Caki2 (cell line): ENCODE measurements at regions not wholly inside any gene's neighbourhood (a gene's known extent, or its start where the extent isn't known, plus 50 kb on each side); places are given as distances from the start of the nearest gene placed in this dataset.

Experiments
- DNase-seq: peaks from one replicate; pipeline ENCODE4 v3.0.0-alpha.2; 2015; ENCODE audit warnings: low read depth
- in situ Hi-C: cut with HindIII; loops from 2 replicates; pipeline ENCODE4 v1.10.0; 2016; ENCODE audit warnings: low sequenced_read_pairs, low pct_unique_long_range_greater_than_20kb, mixed read lengths

GRCh38 chr10:78691301-78692030, 377.3 kb upstream of the ZMIZ1 start:
- DNase-seq, result no peak
- in situ Hi-C loops, result no loop called here

- in situ Hi-C loops, result no loop called here
- DNase-seq, result no peak
Observed at GRCh38 chr10:78692071-78692470, 376.7 kb upstream of the ZMIZ1 start.

- in situ Hi-C loops, result no loop called here
- no peak for DNase-seq
Observed at GRCh38 chr10:78695846-78696245, 372.9 kb upstream of the ZMIZ1 start.

- in situ Hi-C loops, result no loop called here
- no peak for DNase-seq
Observed at GRCh38 chr10:78696791-78697395, 371.9 kb upstream of the ZMIZ1 start.

- in situ Hi-C loops, result no loop called here
- DNase-seq, result no peak
Observed at GRCh38 chr10:78699971-78700370, 368.8 kb upstream of the ZMIZ1 start.

DNA sequence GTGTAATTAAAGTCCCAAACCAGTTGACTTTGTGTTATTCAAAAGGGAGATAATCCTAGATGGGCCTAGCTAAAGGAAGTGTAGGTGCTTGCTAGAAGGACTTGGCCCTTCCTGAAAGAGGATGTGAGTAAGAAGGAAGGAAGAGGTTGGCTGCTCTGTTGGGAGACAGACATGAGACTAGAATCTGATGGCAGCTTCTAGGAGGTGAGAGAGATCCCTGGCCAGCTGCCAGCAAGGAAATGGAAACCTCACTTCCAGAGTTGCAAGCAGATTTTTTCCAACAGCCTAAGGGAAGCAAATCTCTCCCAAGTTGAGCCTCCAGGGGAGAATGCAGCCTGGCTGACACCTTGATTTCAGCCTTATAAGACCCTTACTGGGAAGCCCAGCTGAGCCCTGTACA, 368.4 kb upstream of the ZMIZ1 start:
- DNase-seq, result no peak
- in situ Hi-C loops, result no loop called here

DNA sequence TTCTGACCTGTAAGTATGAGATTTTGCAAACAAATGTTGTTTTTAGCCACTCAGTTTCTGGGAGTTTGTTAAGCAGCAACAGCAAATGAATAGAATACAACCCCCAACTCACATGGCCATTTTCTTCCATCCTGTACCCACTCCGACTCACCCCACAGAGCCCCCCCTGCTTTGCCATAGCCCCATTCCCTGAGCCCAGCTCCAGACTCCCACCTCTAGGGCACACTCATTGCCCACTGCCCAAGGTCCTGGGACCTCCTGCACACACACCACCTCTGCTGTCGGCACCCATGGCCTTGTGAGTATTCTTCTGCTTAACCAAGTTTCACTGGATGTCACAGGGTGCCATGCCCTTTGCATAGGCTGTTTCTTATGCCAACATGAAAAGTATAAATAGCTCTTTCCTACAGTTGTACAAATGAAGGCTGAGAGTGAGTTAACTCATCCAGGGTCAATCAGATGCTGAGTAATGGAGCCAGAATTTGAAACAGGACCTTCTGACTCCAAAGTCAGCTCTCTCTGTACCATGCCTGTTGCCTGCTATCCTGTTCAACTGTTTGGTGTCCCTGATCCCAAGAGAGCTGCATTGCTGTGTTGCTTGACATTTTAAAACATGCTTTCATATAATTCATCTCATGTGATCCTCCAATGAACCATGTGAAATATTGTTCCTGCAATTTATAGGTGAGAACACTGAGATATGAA, 367.8 kb upstream of the ZMIZ1 start:
- in situ Hi-C loops, result no loop called here
- DNase-seq, result no peak

- in situ Hi-C loops, result no loop called here
- DNase-seq, result no peak
Observed at GRCh38 chr10:78702186-78702585, 366.6 kb upstream of the ZMIZ1 start.

- DNase-seq, result no peak
- in situ Hi-C loops, result no loop called here
Observed at GRCh38 chr10:78702876-78703275, 365.9 kb upstream of the ZMIZ1 start.

DNA sequence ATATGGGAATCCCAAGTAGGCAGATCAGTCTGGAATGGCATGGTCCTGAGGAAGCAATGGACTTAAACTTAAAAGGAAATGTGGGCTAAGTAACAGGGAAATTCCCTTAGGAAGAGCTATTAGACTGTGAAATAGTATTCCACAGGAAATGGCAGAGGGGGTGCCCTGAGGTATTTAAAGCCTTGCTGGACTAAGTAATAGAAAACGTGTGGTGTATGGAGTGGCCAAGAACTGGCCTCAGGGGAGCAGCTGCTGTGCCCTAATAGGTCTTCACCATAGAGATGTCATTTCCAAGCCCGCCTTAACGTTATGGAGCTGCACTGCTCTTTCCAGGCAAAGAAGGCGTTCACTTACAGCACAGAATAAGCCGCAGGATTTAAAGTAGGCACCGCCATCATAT, 365.2 kb upstream of the ZMIZ1 start:
- DNase-seq, result no peak
- in situ Hi-C loops, result no loop called here

DNA sequence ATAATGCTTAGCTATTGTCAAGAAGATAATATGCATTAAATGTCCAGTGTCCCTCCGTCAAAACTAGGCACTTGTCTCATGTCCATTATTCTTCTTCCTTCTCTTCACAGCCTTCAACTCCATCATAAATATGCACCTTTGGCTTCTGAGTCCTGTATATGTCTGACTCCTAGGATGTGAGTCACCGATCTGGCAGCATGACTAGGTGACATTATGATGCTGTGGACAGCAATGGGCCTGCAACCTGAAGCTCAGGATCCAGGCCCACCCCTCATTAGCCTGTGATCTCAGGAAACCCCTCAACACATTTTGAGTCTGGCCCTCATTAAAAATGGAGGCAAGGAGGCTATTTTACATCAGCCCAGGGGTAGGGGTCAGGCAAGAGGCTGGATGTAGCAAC, 362.5 kb upstream of the ZMIZ1 start:
- in situ Hi-C loops, result no loop called here
- DNase-seq, result peak; percentile 34

GRCh38 chr10:78706726-78707540, 361.8 kb upstream of the ZMIZ1 start:
- in situ Hi-C loops, result no loop called here

DNA sequence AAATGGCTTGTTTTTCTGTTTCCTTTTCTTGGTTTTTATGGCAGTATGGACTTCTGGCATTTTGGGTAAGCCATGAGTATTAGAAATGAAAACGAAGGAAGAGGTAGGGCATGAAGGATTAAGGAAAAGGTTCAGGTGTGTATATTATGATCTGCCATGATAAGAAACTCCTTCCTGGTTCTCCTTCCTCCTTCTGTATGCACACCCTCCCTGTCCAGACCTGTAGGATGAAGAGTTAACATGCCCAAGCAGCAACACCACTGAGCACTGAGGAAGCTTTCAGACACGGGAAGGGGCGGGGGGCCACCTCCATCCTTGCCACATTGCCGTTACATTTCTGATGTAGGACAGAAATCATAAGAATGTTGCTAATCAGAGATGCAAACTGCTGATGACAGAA, 361.0 kb upstream of the ZMIZ1 start:
- in situ Hi-C loops, result no loop called here

More at GRCh38 chr10:78706726-78707540, 361.8 kb upstream of the ZMIZ1 start:
- DNase-seq, result no peak

DNA sequence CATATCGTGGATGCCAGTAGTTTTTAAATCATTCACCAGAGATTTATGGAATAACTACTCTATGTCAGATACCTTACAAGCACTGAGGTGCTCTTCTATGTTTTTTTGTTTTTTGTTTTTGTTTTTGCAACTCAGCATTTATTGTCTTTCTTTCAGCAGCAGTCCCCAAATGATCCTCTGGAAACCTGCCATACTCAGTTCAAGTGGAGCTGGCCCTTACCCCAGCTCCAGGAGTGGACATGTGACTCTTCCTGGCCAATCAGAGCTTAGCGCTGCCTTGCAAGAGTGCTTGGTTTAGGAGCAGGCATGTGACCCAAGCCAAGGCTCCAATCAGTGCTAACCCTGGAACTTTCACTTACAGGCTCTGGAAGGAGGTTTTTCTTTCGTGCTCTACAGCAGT, 356.6 kb upstream of the ZMIZ1 start:
- in situ Hi-C loops, result no loop called here
- DNase-seq, result no peak

More for the DNA sequence above, 361.0 kb upstream of the ZMIZ1 start:
- DNase-seq, result no peak

DNA sequence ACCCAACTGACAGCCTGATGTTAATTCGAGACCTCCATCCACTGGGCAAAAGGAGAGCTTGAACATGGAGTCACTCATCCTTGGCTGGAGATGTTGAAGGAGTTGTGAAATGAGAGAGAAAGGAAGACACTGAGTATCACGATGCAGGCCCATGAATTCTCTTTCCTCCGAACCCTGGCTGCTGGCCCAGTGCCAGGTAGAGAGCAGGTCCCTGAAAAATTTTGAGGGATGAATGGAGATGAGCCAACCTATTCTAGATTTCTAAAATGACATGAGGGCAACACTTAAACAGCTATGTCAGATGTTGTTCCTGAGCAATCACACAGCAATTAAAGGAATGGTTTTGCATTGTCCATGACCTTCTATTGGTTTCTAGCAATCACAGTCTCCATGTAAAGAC, 355.1 kb upstream of the ZMIZ1 start:
- in situ Hi-C loops, result no loop called here
- DNase-seq, result no peak

DNA sequence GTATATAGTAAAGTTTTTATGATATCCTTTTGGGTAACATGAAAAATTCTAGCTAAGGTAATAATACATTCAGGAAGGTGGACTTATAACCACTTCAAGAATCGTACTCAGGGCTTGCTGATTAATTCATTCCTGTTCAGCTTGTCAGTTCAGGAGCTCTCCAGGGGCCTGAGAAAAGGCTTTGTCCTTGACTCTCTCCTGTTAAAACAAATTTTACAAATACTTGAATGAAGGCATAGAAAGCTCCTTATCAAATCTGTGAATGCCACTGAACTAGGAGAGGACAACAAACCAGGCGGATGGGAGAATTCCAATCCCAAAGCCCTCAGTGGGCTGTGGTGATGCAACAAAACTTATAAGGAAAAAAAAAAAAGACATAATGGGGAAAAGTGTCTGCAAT, 354.5 kb upstream of the ZMIZ1 start:
- in situ Hi-C loops, result no loop called here
- DNase-seq, result no peak

DNA sequence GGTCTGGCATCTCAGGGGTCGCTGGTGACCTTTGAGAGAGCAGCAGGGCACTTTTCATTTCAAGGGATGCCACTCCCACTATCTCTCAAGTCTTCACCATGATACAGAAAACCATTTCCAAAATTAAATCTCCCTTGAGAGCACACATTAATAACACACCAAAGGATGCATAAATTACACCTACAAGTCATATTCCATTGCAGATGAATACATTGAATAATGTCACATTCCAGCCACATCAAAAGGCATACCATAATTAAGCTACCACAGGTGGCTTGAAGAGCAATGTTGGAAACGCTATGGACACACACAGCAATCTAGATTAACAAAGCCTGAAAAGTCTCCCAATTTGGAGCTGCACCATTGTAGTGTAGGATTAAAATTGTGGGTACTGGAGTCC, 353.3 kb upstream of the ZMIZ1 start:
- DNase-seq, result no peak
- in situ Hi-C loops, result no loop called here

DNA sequence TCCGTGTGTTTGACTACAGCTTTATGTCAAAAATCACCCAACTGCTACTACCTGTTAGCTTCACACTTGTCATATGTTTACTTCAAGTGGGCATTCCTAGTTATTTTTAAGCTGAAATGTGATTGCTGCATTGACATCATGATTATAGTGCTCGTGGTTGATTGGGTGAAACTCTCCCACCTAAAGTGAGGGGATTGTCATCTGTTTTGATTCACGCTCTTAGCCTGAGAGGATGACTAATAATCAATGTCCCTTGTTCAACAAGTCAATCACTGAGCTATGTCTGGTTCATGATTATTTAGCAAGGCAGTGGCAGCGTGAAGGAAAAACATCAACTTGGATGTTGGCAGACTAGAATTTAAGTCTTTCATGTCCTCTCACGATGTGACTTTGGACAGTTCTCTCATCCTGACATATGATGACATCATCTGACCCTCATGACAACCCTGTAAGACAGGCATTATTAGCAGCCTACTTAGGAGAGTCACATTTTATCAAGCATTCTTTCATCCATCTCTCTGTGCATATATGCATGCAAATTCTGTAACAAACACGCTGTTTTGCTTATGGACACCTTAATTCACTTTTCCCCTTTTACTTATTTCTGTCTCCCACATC, 352.6 kb upstream of the ZMIZ1 start:
- in situ Hi-C loops, result no loop called here
- no peak for DNase-seq
